ENCODE measurements at regions not wholly inside any gene's neighbourhood (a gene's known extent, or its start where the extent isn't known, plus 50 kb on each side); places are given as distances from the start of the nearest gene placed in this dataset.

DNA sequence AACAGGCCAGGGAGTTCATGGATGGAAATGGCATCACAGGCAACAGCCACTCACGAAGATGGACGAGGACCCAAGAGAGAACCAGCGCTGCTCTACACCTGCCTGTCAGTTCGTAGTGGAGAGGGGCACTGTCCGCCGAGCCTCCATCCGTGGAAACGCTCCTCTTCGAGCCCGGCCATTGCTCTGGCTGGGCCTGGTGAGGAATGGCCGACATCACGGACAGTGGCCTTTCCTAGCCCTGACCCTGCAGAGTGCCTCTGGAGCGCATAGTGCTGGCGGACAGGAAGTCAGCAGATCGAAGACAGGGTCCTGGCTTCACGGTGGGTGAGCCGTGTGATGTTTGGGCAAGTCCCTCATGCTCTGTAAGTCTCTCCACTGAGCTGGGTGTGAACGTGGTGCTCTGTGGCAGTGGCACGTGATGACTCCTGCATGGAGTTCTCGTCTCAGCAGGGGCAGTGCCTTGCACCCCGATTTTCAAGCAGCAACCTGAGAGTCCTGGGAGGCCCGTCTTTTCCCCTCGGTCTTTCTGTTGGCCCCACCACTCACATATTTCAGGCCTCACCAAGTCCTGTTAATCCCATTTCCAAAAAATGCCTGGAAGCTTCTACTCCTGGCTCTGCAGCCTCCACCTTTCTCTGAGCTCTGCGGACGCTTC, 214.4 kb downstream of the ERMARD start:
- Histone ChIP-seq H2BK15ac (ENCODE audit: low read length) (no peak overlapping the region), H3K4me2 (ENCODE audit: insufficient read depth in 1 of 2, low read depth in 2 of 2, low read length in 2 of 2) (no peak overlapping the region), H2BK12ac (ENCODE audit: low read depth, low read length) (no peak overlapping the region), H2BK120ac (replicated peaks; ENCODE audit: low read depth, low read length) (no peak overlapping the region), H3K56ac (replicated peaks; ENCODE audit: insufficient read length, low read depth, low read length) (no peak overlapping the region), H3K23me2 (ENCODE audit: low read depth, low read length) (no peaks in the 10 kb centered on the region; the same call in 1 of the 2 replicates), H2AK5ac (ENCODE audit: low read depth, low read length) (no peak overlapping the region), H3K23ac (ENCODE audit: insufficient read length) (no peak overlapping the region), H4K8ac (ENCODE audit: extremely low read depth, insufficient read depth, low read length) (no peak overlapping the region), H3K14ac (ENCODE audit: insufficient read length) (no peak overlapping the region), H2BK20ac (ENCODE audit: low read length) (no peak overlapping the region), H3K27me3 (replicated peaks in 1 of 4; ENCODE audit: control insufficient read depth in 3 of 4, extremely low read depth in 1 of 4, insufficient read depth in 3 of 4, low read length in 3 of 4) (peaks cover 0 to 16% (median 7%) of the 10 kb centered on the region in 4 experiments; a peak in 5 of 7 replicates), H3K4ac (replicated peaks; ENCODE audit: insufficient read length, low read depth, low read length) (no peak overlapping the region), H3K36me3 (ENCODE audit: control insufficient read depth in 2 of 4, insufficient read depth in 4 of 4, low read length in 3 of 4) (no peaks in the 10 kb centered on the region), H3K18ac (ENCODE audit: extremely low read depth, low read length) (no peak overlapping the region), H2AFZ (ENCODE audit: low read length) (no peak overlapping the region), H3K9me3 (ENCODE audit: insufficient read depth in 2 of 2, low read depth in 1 of 2, low read length in 1 of 2) (peaks cover 0 to 5% of the 10 kb centered on the region in 2 experiments; a peak in 1 of 4 replicates), H3K4me1 (replicated peaks in 1 of 4; ENCODE audit: control insufficient read depth in 3 of 4, insufficient read depth in 4 of 4, low read length in 3 of 4) (peaks cover 0 to 6% (median under 1%) of the 10 kb centered on the region in 4 experiments; a peak in 2 of 7 replicates), H3K79me1 (ENCODE audit: low read depth, low read length) (no peaks in the 10 kb centered on the region), H3K79me2 (ENCODE audit: control insufficient read depth in 1 of 2, insufficient read depth in 2 of 2, low read length in 2 of 2) (no peaks in the 10 kb centered on the region), H4K91ac (replicated peaks; ENCODE audit: insufficient read length, low read length) (no peak overlapping the region), H2BK5ac (ENCODE audit: low read depth, low read length) (no peak overlapping the region), H3K4me3 (ENCODE audit: extremely low read depth in 1 of 4, insufficient read depth in 2 of 4, low read depth in 3 of 4, low read length in 4 of 4) (no peak overlapping the region), H3K9ac (replicated peaks in 1 of 4; ENCODE audit: extremely low read depth in 1 of 4, low read depth in 3 of 4, low read length in 3 of 4) (no peak overlapping the region), H4K20me1 (replicated peaks in 1 of 2; ENCODE audit: control insufficient read depth in 1 of 2, insufficient read depth in 2 of 2, low read length in 2 of 2) (no peaks in the 10 kb centered on the region), H4K5ac (ENCODE audit: insufficient read length, low read depth, low read length) (no peak overlapping the region), H3K27ac (ENCODE audit: low read depth, low read length) (no peak overlapping the region)
- 92% methylated on average over 25 of the region's 25 CpGs; no CpG with 5 or more reads in 1 of the 2 experiments for WGBS, 2 experiments (ENCODE audit: extremely low coverage in 1 of 2, insufficient coverage in 1 of 2, insufficient read length in 1 of 2, insufficient replicate concordance in 2 of 2, low coverage in 1 of 2, low lambda C conversion rate in 2 of 2, missing lambda C conversion rate in 1 of 2)
- DNase-seq (ENCODE audit: low read depth in 1 of 2, low spot score in 2 of 2) (no peak), FAIRE-seq (no peak)
- ChIA-PET CTCF (ENCODE audit: partially characterized antibody) (interaction anchor here (1.0 to 3.9 kb wide), 2 partner anchors 11 to 15 kb away, joined by 3 to 11 read pairs; no protein-coding TSS in a partner anchor), POLR2A (ENCODE audit: partially characterized antibody) (interaction anchor here (1.1 kb wide), 1 partner anchor 10 kb away, joined by 3 read pairs; no protein-coding TSS in a partner anchor)
- TF ChIP-seq YY1 (IDR thresholded peaks at IDR 0.05; ENCODE audit: low read depth, low read length), result no peak
- no peak for TF ChIP-seq RBBP5 (IDR thresholded peaks at IDR 0.05; ENCODE audit: borderline replicate concordance, low read depth, low read length)
- no peak for TF ChIP-seq FOSL1 (IDR thresholded peaks at IDR 0.05; ENCODE audit: insufficient read depth, low read depth, low read length)
- TF ChIP-seq POLR2AphosphoS5 (IDR thresholded peaks at IDR 0.05; ENCODE audit: low read depth, low read length), result no peak
- TF ChIP-seq SRF (IDR thresholded peaks at IDR 0.05; ENCODE audit: low read depth, low read length), result no peak
- no peak for TF ChIP-seq SIRT6 (IDR thresholded peaks at IDR 0.05; ENCODE audit: low read length)
- TF ChIP-seq CBX8 (IDR thresholded peaks at IDR 0.05; ENCODE audit: borderline replicate concordance, low read depth, low read length), result no peak
- no peak for TF ChIP-seq MAFK (IDR thresholded peaks at IDR 0.05; ENCODE audit: low read depth, low read length)
- TF ChIP-seq POLR2A (IDR thresholded peaks at IDR 0.05; ENCODE audit: control extremely low read depth in 1 of 2, low read depth in 2 of 2, low read length in 2 of 2), result no peak
- TF ChIP-seq GTF2F1 (IDR thresholded peaks at IDR 0.05; ENCODE audit: borderline replicate concordance, low read depth, low read length), result no peak
- TF ChIP-seq CHD1 (IDR thresholded peaks at IDR 0.05; ENCODE audit: low read depth, low read length), result no peak
- no peak for TF ChIP-seq ATF2 (IDR thresholded peaks at IDR 0.05; ENCODE audit: low read length)
- TF ChIP-seq TBP (IDR thresholded peaks at IDR 0.05; ENCODE audit: low read depth, low read length), result no peak

Data from H1 (cell line).